ENCODE measurements at regions not wholly inside any gene's neighbourhood (a gene's known extent, or its start where the extent isn't known, plus 50 kb on each side); places are given as distances from the start of the nearest gene placed in this dataset.

DNA sequence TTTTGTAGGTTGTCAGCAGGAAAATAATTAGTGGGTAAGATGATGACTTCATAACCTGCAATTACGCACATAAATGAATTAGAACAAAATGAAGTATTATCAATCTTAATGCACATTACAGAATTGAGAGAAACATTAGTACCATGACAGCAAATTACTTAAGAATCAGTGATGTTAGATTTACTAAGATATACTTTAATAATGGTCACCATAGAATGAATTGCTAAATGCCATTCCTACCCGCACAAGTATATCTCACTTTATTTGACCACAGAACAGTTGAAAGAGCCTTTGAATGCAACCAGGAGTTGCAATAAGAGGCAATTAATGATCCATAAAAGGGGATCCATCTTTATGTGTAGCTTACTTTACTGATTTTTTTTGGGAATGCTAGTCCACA lies 816.4 kb upstream of the AGA start:
- TF ChIP-seq POLR2AphosphoS5 (IDR thresholded peaks at IDR 0.05; ENCODE audit: insufficient read depth in 1 of 2, low read depth in 1 of 2) = no peak
- TF ChIP-seq, protein P1, sequence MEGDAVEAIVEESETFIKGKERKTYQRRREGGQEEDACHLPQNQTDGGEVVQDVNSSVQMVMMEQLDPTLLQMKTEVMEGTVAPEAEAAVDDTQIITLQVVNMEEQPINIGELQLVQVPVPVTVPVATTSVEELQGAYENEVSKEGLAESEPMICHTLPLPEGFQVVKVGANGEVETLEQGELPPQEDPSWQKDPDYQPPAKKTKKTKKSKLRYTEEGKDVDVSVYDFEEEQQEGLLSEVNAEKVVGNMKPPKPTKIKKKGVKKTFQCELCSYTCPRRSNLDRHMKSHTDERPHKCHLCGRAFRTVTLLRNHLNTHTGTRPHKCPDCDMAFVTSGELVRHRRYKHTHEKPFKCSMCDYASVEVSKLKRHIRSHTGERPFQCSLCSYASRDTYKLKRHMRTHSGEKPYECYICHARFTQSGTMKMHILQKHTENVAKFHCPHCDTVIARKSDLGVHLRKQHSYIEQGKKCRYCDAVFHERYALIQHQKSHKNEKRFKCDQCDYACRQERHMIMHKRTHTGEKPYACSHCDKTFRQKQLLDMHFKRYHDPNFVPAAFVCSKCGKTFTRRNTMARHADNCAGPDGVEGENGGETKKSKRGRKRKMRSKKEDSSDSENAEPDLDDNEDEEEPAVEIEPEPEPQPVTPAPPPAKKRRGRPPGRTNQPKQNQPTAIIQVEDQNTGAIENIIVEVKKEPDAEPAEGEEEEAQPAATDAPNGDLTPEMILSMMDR (IDR thresholded peaks at IDR 0.05) = no peak

All from vagina (tissue), 2 donors.